Right forelimb (tissue), 1 donor: ENCODE measurements at regions not wholly inside any gene's neighbourhood (a gene's known extent, or its start where the extent isn't known, plus 50 kb on each side); places are given as distances from the start of the nearest gene placed in this dataset.
"Not testable (repeated sequence)": the region's sequence is repeated elsewhere in the genome, so short reads cannot be mapped to it uniquely, and the experiment has no call there.

Experiments used
- DNase-seq: peaks from one replicate; pipeline ENCODE4 v3.0.0-alpha.2; 2018

GRCh38 chr1:30476911-30477459 is 246.4 kb downstream of the MATN1 start:
- DNase-seq = peak; percentile 31

- no peak for DNase-seq
These were observed 246.9 kb downstream of the MATN1 start for GRCh38 chr1:30476476-30476875.

- DNase-seq = no peak
These were observed 247.4 kb downstream of the MATN1 start for GRCh38 chr1:30475966-30476365.

GRCh38 chr1:30475201-30475600 is 248.2 kb downstream of the MATN1 start:
- DNase-seq = no peak

GRCh38 chr1:30474818-30475200 is 248.6 kb downstream of the MATN1 start:
- DNase-seq = no peak

GRCh38 chr1:30473922-30474817 is 249.2 kb downstream of the MATN1 start:
- DNase-seq = no peak

GRCh38 chr1:30472526-30472925 is 250.9 kb downstream of the MATN1 start:
- no peak for DNase-seq

GRCh38 chr1:30472009-30472408 is 251.4 kb downstream of the MATN1 start:
- DNase-seq = no peak

- DNase-seq = no peak
These were observed 252.1 kb downstream of the MATN1 start for GRCh38 chr1:30471307-30471706.

GRCh38 chr1:30469426-30469825 is 254.0 kb downstream of the MATN1 start:
- DNase-seq = no peak

- no peak for DNase-seq
These were observed 256.3 kb downstream of the MATN1 start for GRCh38 chr1:30467101-30467500.

GRCh38 chr1:30466610-30467009 is 256.8 kb downstream of the MATN1 start:
- DNase-seq = no peak

- no peak for DNase-seq
These were observed 257.4 kb downstream of the MATN1 start for GRCh38 chr1:30466026-30466425.

- DNase-seq = no peak
These were observed 258.3 kb downstream of the MATN1 start for GRCh38 chr1:30465096-30465495.

GRCh38 chr1:30464187-30464617 is 259.2 kb downstream of the MATN1 start:
- no peak for DNase-seq

- DNase-seq = no peak
These were observed 260.5 kb downstream of the MATN1 start for GRCh38 chr1:30462826-30463425.

GRCh38 chr1:30462166-30462565 is 261.2 kb downstream of the MATN1 start:
- DNase-seq = no peak

- DNase-seq = no peak
These were observed 261.7 kb downstream of the MATN1 start for GRCh38 chr1:30461640-30462039.

GRCh38 chr1:30460661-30461060 is 262.7 kb downstream of the MATN1 start:
- DNase-seq = no peak

GRCh38 chr1:30458730-30459485 is 264.5 kb downstream of the MATN1 start:
- not testable (repeated sequence) for DNase-seq

GRCh38 chr1:30452925-30453324 is 270.5 kb downstream of the MATN1 start:
- DNase-seq = no peak

GRCh38 chr1:30452170-30452569 is 271.2 kb downstream of the MATN1 start:
- DNase-seq = peak; percentile 19

- DNase-seq = no peak
These were observed 271.8 kb downstream of the MATN1 start for GRCh38 chr1:30451532-30452125.
